ENCODE measurements at regions not wholly inside any gene's neighbourhood (a gene's known extent, or its start where the extent isn't known, plus 50 kb on each side); places are given as distances from the start of the nearest gene placed in this dataset.
A peak's percentile ranks its signal among the peaks of the same experiment; 100 is the strongest.

DNA sequence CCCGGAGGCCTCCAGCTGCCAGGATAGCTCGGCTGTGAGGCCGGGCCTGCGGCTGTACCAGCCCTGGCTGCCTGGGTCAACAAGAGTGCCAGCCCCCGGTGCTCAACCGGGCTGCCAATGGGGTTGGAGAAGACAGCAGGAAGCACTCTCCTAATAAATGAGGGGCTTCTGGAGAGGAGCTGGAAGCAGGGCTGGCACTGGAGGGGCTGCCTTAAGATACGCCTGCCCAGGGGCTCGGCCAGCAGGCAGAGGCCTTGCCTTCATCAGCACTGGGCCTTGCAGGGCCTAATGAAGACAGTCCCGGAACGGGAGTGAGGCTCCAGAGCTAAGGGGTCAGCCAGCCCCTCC lies 73.6 kb downstream of the TEX51 start:
- Histone ChIP-seq H3K9ac (ENCODE audit: control insufficient read depth, extremely low read depth, insufficient read depth, low read length) (no peak overlapping the region), H3K4me3 (ENCODE audit: control insufficient read depth in 2 of 3, extremely low read depth in 1 of 3, insufficient read depth in 2 of 3, low read depth in 1 of 3, low read length in 3 of 3) (no peak overlapping the region), H3K9me1 (ENCODE audit: control insufficient read depth, extremely low read depth, insufficient read depth, low read length) (no peaks in the 10 kb centered on the region), H3K27ac (ENCODE audit: control insufficient read depth, insufficient read depth, low read length) (no peak overlapping the region), H2AFZ (ENCODE audit: control insufficient read depth, low read length) (no peak overlapping the region), H3K79me2 (ENCODE audit: control insufficient read depth, insufficient read depth, low read length) (no peaks in the 10 kb centered on the region), H4K20me1 (ENCODE audit: control insufficient read depth, extremely low read depth, insufficient read depth, low read length) (no peaks in the 10 kb centered on the region), H3K9me3 (ENCODE audit: control insufficient read depth, low read depth, low read length) (no peaks in the 10 kb centered on the region), H3K4me1 (ENCODE audit: control insufficient read depth, extremely low read depth, insufficient read depth, low read length) (peaks cover 3% of the 10 kb centered on the region), H3K27me3 (ENCODE audit: control insufficient read depth, extremely low read depth, insufficient read depth, low read length) (peaks cover 14% of the 10 kb centered on the region), H3K36me3 (ENCODE audit: control insufficient read depth in 2 of 2, extremely low read depth in 1 of 2, insufficient read depth in 2 of 2, low read length in 2 of 2) (no peaks in the 10 kb centered on the region), H3K4me2 (ENCODE audit: control insufficient read depth, extremely low read depth, insufficient read depth, low read depth, low read length) (peak overlapping the region; percentile 89)
- TF ChIP-seq EZH2 (IDR thresholded peaks at IDR 0.05; ENCODE audit: low read length): no peak
- TF ChIP-seq, protein P1, sequence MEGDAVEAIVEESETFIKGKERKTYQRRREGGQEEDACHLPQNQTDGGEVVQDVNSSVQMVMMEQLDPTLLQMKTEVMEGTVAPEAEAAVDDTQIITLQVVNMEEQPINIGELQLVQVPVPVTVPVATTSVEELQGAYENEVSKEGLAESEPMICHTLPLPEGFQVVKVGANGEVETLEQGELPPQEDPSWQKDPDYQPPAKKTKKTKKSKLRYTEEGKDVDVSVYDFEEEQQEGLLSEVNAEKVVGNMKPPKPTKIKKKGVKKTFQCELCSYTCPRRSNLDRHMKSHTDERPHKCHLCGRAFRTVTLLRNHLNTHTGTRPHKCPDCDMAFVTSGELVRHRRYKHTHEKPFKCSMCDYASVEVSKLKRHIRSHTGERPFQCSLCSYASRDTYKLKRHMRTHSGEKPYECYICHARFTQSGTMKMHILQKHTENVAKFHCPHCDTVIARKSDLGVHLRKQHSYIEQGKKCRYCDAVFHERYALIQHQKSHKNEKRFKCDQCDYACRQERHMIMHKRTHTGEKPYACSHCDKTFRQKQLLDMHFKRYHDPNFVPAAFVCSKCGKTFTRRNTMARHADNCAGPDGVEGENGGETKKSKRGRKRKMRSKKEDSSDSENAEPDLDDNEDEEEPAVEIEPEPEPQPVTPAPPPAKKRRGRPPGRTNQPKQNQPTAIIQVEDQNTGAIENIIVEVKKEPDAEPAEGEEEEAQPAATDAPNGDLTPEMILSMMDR (optimal IDR thresholded peaks at IDR 0.05 in 1 of 3, IDR thresholded peaks at IDR 0.05 in 1 of 3, conservative IDR thresholded peaks at IDR 0.05 in 1 of 3; ENCODE audit: extremely low read depth in 1 of 3, insufficient read depth in 2 of 3, low read length in 3 of 3): no peak
- FAIRE-seq: no peak
- dilution Hi-C loops (cut with MboI; ENCODE audit: extremely low pct_ligation_motif_present, low sequenced_read_pairs): no loop called here
- no peak for DNase-seq (ENCODE audit: low read depth, low spot score)

GRCh38 chr2:126973745-126974144 lies 75.1 kb downstream of the TEX51 start:
- no peak overlapping the region for H3K9ac ChIP-seq (ENCODE audit: control insufficient read depth, extremely low read depth, insufficient read depth, low read length)
- FAIRE-seq (no peak), DNase-seq (ENCODE audit: low read depth, low spot score) (no peak)
- H3K79me2 ChIP-seq (ENCODE audit: control insufficient read depth, insufficient read depth, low read length): no peaks in the 10 kb centered on the region
- TF ChIP-seq, protein P1 (optimal IDR thresholded peaks at IDR 0.05 in 1 of 3, IDR thresholded peaks at IDR 0.05 in 1 of 3, conservative IDR thresholded peaks at IDR 0.05 in 1 of 3; ENCODE audit: extremely low read depth in 1 of 3, insufficient read depth in 2 of 3, low read length in 3 of 3): no peak
- TF ChIP-seq EZH2 (IDR thresholded peaks at IDR 0.05; ENCODE audit: low read length): no peak
- no peak overlapping the region for H3K27ac ChIP-seq (ENCODE audit: control insufficient read depth, insufficient read depth, low read length)
- H4K20me1 ChIP-seq (ENCODE audit: control insufficient read depth, extremely low read depth, insufficient read depth, low read length): no peaks in the 10 kb centered on the region
- no peak overlapping the region for H3K4me2 ChIP-seq (ENCODE audit: control insufficient read depth, extremely low read depth, insufficient read depth, low read depth, low read length)
- H2AFZ ChIP-seq (ENCODE audit: control insufficient read depth, low read length): no peak overlapping the region
- peaks cover 18% of the 10 kb centered on the region for H3K27me3 ChIP-seq (ENCODE audit: control insufficient read depth, extremely low read depth, insufficient read depth, low read length)
- H3K9me3 ChIP-seq (ENCODE audit: control insufficient read depth, low read depth, low read length): no peaks in the 10 kb centered on the region
- dilution Hi-C loops (cut with MboI; ENCODE audit: extremely low pct_ligation_motif_present, low sequenced_read_pairs): no loop called here
- no peaks in the 10 kb centered on the region for H3K9me1 ChIP-seq (ENCODE audit: control insufficient read depth, extremely low read depth, insufficient read depth, low read length)
- no peak overlapping the region for H3K4me3 ChIP-seq (ENCODE audit: control insufficient read depth in 2 of 3, extremely low read depth in 1 of 3, insufficient read depth in 2 of 3, low read depth in 1 of 3, low read length in 3 of 3)
- no peaks in the 10 kb centered on the region for H3K36me3 ChIP-seq (ENCODE audit: control insufficient read depth in 2 of 2, extremely low read depth in 1 of 2, insufficient read depth in 2 of 2, low read length in 2 of 2)
- peaks cover 3% of the 10 kb centered on the region for H3K4me1 ChIP-seq (ENCODE audit: control insufficient read depth, extremely low read depth, insufficient read depth, low read length)
